A673 (cell line): ENCODE measurements at regions not wholly inside any gene's neighbourhood (a gene's known extent, or its start where the extent isn't known, plus 50 kb on each side); places are given as distances from the start of the nearest gene placed in this dataset.

Experiments
- EZH2 ChIP-seq: fragments of 200-600 bp; sonication (generic); IDR thresholded peaks from 2 replicates; pipeline ENCODE4 v1.6.1; 2017; ENCODE audit warnings: borderline replicate concordance, low read depth, mild to moderate bottlenecking, mixed read lengths, antibody characterized with exemption, low read length; ENCODE audit not compliant: poor library complexity, severe bottlenecking
- TF ChIP-seq, protein P1 (sequence below): fragments of 300-800, 200-600 bp; sonication (generic); conservative IDR thresholded peaks from 2 replicates; pipeline ENCODE4 v1.5.1; 2017; ENCODE audit warnings: low read depth, mild to moderate bottlenecking, antibody characterized with exemption, low read length, moderate library complexity, mixed read lengths

DNA sequence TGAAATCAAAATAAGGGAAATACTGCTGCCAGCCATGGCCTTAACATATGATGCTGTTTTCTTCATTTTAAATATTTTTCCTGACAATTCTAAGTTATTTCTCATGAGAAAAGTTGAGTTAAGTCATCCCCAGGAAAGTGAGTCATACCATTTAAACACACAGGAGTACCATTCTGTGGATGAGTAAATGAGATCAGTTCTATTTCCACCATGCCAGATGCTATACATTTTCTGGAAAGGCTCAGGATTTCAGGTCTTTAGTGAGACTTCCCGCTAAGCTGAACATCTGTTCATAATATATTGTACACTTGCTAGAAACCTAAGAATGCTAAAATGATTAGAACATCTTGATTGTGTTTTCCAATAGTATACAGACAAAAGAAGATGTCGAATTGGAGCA lies 256.2 kb upstream of the MANEA start:
- no peak for TF ChIP-seq EZH2
- TF ChIP-seq, protein P1, sequence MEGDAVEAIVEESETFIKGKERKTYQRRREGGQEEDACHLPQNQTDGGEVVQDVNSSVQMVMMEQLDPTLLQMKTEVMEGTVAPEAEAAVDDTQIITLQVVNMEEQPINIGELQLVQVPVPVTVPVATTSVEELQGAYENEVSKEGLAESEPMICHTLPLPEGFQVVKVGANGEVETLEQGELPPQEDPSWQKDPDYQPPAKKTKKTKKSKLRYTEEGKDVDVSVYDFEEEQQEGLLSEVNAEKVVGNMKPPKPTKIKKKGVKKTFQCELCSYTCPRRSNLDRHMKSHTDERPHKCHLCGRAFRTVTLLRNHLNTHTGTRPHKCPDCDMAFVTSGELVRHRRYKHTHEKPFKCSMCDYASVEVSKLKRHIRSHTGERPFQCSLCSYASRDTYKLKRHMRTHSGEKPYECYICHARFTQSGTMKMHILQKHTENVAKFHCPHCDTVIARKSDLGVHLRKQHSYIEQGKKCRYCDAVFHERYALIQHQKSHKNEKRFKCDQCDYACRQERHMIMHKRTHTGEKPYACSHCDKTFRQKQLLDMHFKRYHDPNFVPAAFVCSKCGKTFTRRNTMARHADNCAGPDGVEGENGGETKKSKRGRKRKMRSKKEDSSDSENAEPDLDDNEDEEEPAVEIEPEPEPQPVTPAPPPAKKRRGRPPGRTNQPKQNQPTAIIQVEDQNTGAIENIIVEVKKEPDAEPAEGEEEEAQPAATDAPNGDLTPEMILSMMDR = no peak
